Body of pancreas (tissue), 4 donors: ENCODE measurements at regions not wholly inside any gene's neighbourhood (a gene's known extent, or its start where the extent isn't known, plus 50 kb on each side); places are given as distances from the start of the nearest gene placed in this dataset.

Experiments used
- CTCF ChIP-seq, 7 experiments: fragments of 450-650 bp in 4 of 7; fragments of 200-600 bp in 3 of 7; sonication (generic) in 3 of 7; IDR thresholded peaks; one replicate each; pipeline ENCODE4 v1.5.1; 2016 to 2019; ENCODE audit warnings: antibody characterized with exemption in 7 of 7
- POLR2A ChIP-seq, 3 donors: fragments of 450-650 bp; IDR thresholded peaks; one replicate each; pipeline ENCODE4 v1.6.1; 2016; ENCODE audit warnings: antibody characterized with exemption in 3 of 3, mild to moderate bottlenecking in 2 of 3

DNA sequence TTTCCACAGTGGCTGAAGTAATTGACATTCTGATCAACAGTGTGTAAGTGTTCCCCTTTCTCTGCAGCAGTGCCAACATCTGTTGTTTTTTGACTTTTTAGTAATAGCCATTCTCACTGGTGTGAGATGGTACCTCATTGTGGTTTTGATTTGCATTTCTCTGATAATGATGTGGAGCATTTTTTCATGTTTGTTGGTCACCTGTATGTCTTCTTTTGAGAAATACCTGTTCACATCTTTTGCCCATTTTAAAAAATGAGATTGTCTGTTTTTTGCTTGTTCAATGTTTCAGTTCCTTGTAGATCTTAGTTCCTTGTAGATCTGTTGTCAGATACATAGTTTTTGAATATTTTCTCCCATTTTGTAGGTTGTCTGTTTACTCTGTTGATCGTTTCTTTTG lies 162.5 kb upstream of the PITX1 start:
- TF ChIP-seq CTCF (IDR thresholded peaks at IDR 0.05): no peak
- no peak for TF ChIP-seq POLR2A (IDR thresholded peaks at IDR 0.05)
